Mesenchymal stem cell (in vitro differentiated cells and primary cell): ENCODE measurements at regions not wholly inside any gene's neighbourhood (a gene's known extent, or its start where the extent isn't known, plus 50 kb on each side); places are given as distances from the start of the nearest gene placed in this dataset.

ENCODE experiments used
- DNase-seq: peaks from one replicate; pipeline ENCODE4 v3.0.0-alpha.2; 2013
- H2AFZ ChIP-seq: one replicate; pipeline ENCODE4 v1.6.1; 2013; ENCODE audit warnings: low read depth, mild to moderate bottlenecking, control low read depth, inconsistent platforms, low read length, moderate library complexity
- H2AK5ac ChIP-seq: 2 replicates; pipeline ENCODE4 v1.6.1; 2013; ENCODE audit warnings: low read length, moderate library complexity, mild to moderate bottlenecking, inconsistent platforms; ENCODE audit not compliant: severe bottlenecking
- H2BK120ac ChIP-seq: one replicate; pipeline ENCODE4 v1.6.1; 2013; ENCODE audit warnings: low read depth, mild to moderate bottlenecking, inconsistent platforms, low read length, moderate library complexity
- H2BK12ac ChIP-seq, 2 experiments: one replicate each; pipeline ENCODE4 v1.6.1; 2013; ENCODE audit warnings: inconsistent platforms in 2 of 2, low read length in 2 of 2, mild to moderate bottlenecking in 2 of 2, moderate library complexity in 2 of 2, control low read depth in 1 of 2
- H2BK15ac ChIP-seq: one replicate; pipeline ENCODE4 v1.6.1; 2013; ENCODE audit warnings: mild to moderate bottlenecking, low read depth, inconsistent platforms; ENCODE audit not compliant: poor library complexity, severe bottlenecking
- H2BK5ac ChIP-seq: 2 replicates; pipeline ENCODE4 v1.6.1; 2013; ENCODE audit warnings: low read depth, mild to moderate bottlenecking, low read length, control low read depth, inconsistent platforms; ENCODE audit not compliant: poor library complexity, severe bottlenecking
- H3K14ac ChIP-seq, 2 experiments: one replicate each; pipeline ENCODE4 v1.6.1; 2013; ENCODE audit warnings: inconsistent platforms in 2 of 2, low read length in 2 of 2, control low read depth in 1 of 2, mild to moderate bottlenecking in 1 of 2, moderate library complexity in 1 of 2
- H3K18ac ChIP-seq, 2 experiments: one replicate each; pipeline ENCODE4 v1.6.1; 2013; ENCODE audit warnings: inconsistent platforms in 2 of 2, low read length in 2 of 2, control low read depth in 1 of 2, low read depth in 1 of 2, mild to moderate bottlenecking in 1 of 2
- H3K23ac ChIP-seq, 2 experiments: one replicate each; pipeline ENCODE4 v1.6.1; 2013; ENCODE audit warnings: inconsistent platforms in 2 of 2, low read length in 2 of 2, mild to moderate bottlenecking in 2 of 2, moderate library complexity in 2 of 2, control low read depth in 1 of 2
- H3K27ac ChIP-seq: 2 replicates; pipeline ENCODE4 v1.5.1; 2013; ENCODE audit warnings: mild to moderate bottlenecking, moderate library complexity, low read length, control low read depth, inconsistent platforms; ENCODE audit not compliant: poor library complexity, severe bottlenecking
- H3K27me3 ChIP-seq, 2 experiments: 2 replicates each; pipeline versions ENCODE4 v1.6.1 to v1.7.0; 2013; ENCODE audit warnings: low read length in 2 of 2, mild to moderate bottlenecking in 2 of 2, moderate library complexity in 2 of 2, control low read depth in 1 of 2, inconsistent platforms in 1 of 2; ENCODE audit not compliant: control insufficient read depth in 1 of 2, insufficient read depth in 1 of 2
- H3K36me3 ChIP-seq, 2 experiments: 2 replicates each; pipeline versions ENCODE4 v1.6.1 to v1.7.0; 2013; ENCODE audit warnings: low read length in 2 of 2, control low read depth in 1 of 2, inconsistent platforms in 1 of 2, low read depth in 1 of 2, mild to moderate bottlenecking in 1 of 2; ENCODE audit not compliant: insufficient read depth in 2 of 2, control insufficient read depth in 1 of 2
- H3K4ac ChIP-seq, 2 experiments: one replicate each; pipeline ENCODE4 v1.6.1; 2013; ENCODE audit warnings: inconsistent platforms in 2 of 2, low read length in 2 of 2, mild to moderate bottlenecking in 2 of 2, moderate library complexity in 2 of 2, control low read depth in 1 of 2, low read depth in 1 of 2
- H3K4me1 ChIP-seq: 2 replicates; pipeline ENCODE4 v1.6.1; 2013; ENCODE audit warnings: low read depth, low read length, control low read depth; ENCODE audit not compliant: control insufficient read depth, insufficient read depth
- H3K4me2 ChIP-seq: 2 replicates; pipeline ENCODE4 v1.6.1; 2013; ENCODE audit warnings: low read length, mild to moderate bottlenecking, inconsistent platforms; ENCODE audit not compliant: poor library complexity, severe bottlenecking
- H3K4me3 ChIP-seq, 2 experiments: 2 replicates each; pipeline versions ENCODE4 v1.5.1 to v1.7.0; 2013; ENCODE audit warnings: low read length in 2 of 2, mild to moderate bottlenecking in 2 of 2, control low read depth in 1 of 2, low read depth in 1 of 2; ENCODE audit not compliant: insufficient read depth in 1 of 2
- H3K79me1 ChIP-seq: replicated peaks from 2 replicates; pipeline ENCODE4 v1.6.1; 2013; ENCODE audit warnings: mild to moderate bottlenecking, control low read depth, low read length, inconsistent platforms; ENCODE audit not compliant: poor library complexity, severe bottlenecking
- H3K9ac ChIP-seq: 2 replicates; pipeline ENCODE4 v1.7.0; 2013; ENCODE audit warnings: mild to moderate bottlenecking, low read length, moderate library complexity
- H3K9me3 ChIP-seq: 2 replicates; pipeline ENCODE4 v1.7.0; 2013; ENCODE audit warnings: mild to moderate bottlenecking, low read length; ENCODE audit not compliant: control insufficient read depth
- H4K8ac ChIP-seq: one replicate; pipeline ENCODE4 v1.6.1; 2013; ENCODE audit warnings: inconsistent platforms, mild to moderate bottlenecking, low read length, moderate library complexity
- H4K91ac ChIP-seq: one replicate; pipeline ENCODE4 v1.6.1; 2013; ENCODE audit warnings: mild to moderate bottlenecking, low read length, inconsistent platforms
- WGBS: methylation state at CpG from one replicate; pipeline ENCODE4 v1.1.7; 2013; ENCODE audit warnings: mixed read lengths; 5-methylcytosine and 5-hydroxymethylcytosine counted together

DNA sequence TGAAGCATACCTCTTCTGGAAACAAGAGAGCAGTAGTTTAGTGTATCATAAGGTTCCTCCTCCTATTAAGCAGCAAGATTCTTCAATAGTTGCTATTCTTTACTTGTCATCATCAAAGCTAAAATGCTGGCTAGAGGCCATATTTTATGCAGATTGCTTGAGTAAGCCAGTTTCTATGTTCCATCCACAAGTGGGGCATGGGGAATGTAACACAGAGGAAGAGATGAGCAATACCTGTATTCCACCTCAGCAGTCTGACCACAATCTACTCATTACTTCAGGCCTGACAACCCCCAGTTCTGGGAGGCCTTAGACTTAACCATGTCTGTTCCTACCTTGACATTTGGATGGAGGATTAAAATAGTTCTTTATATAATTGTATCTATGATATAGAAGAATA is 423.6 kb downstream of the BTG1 start:
- H3K4ac ChIP-seq = no peak overlapping the region
- H2BK120ac ChIP-seq = no peak overlapping the region
- H2AFZ ChIP-seq = no peak overlapping the region
- H3K4me3 ChIP-seq = no peak overlapping the region
- no peak overlapping the region for H2BK5ac ChIP-seq
- no peak for DNase-seq
- H3K4me2 ChIP-seq = no peak overlapping the region
- H3K9me3 ChIP-seq = no peaks in the 10 kb centered on the region
- no peak overlapping the region for H4K91ac ChIP-seq
- H2BK15ac ChIP-seq = no peak overlapping the region
- no peak overlapping the region for H3K27ac ChIP-seq
- no peaks in the 10 kb centered on the region for H3K27me3 ChIP-seq
- H2AK5ac ChIP-seq = no peak overlapping the region
- H2BK12ac ChIP-seq = no peak overlapping the region
- H4K8ac ChIP-seq = no peak overlapping the region
- H3K14ac ChIP-seq = no peak overlapping the region
- H3K18ac ChIP-seq = no peak overlapping the region
- H3K9ac ChIP-seq = no peak overlapping the region
- H3K79me1 ChIP-seq = no peaks in the 10 kb centered on the region
- no peaks in the 10 kb centered on the region for H3K36me3 ChIP-seq
- H3K23ac ChIP-seq = no peak overlapping the region
- H3K4me1 ChIP-seq = no peaks in the 10 kb centered on the region

DNA sequence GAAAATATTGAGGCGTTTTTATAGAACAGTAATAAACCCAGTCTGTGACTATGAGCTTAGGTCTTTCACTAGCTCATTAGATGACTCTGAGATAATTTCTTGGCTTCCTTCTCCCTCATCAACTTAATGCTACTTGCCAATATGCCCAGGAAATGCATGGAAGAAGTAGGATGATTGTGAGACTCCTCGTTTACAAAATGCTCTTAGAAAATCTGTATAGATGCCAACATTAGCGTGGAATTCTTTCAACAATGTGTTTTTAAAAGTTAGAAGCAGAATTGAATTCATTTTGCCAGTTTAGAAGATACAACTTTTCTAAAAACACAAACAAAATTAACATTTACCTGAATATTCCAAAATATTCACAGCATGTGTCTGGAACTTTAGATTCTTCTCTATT is 424.6 kb downstream of the BTG1 start:
- no peak overlapping the region for H2BK5ac ChIP-seq
- H3K9ac ChIP-seq = no peak overlapping the region
- H2BK120ac ChIP-seq = no peak overlapping the region
- H3K4me3 ChIP-seq = no peak overlapping the region
- H2AFZ ChIP-seq = no peak overlapping the region
- H3K27ac ChIP-seq = no peak overlapping the region
- no peak overlapping the region for H3K14ac ChIP-seq
- no peak overlapping the region for H2BK12ac ChIP-seq
- no peak overlapping the region for H4K91ac ChIP-seq
- WGBS = no CpG with 5 or more reads among the region's 3 CpGs
- H4K8ac ChIP-seq = no peak overlapping the region
- H3K23ac ChIP-seq = no peak overlapping the region
- H3K36me3 ChIP-seq = no peaks in the 10 kb centered on the region
- DNase-seq = no peak
- no peak overlapping the region for H3K4me2 ChIP-seq
- no peaks in the 10 kb centered on the region for H3K27me3 ChIP-seq
- no peak overlapping the region for H3K4ac ChIP-seq
- no peak overlapping the region for H2BK15ac ChIP-seq
- H3K18ac ChIP-seq = no peak overlapping the region
- no peaks in the 10 kb centered on the region for H3K9me3 ChIP-seq
- H3K4me1 ChIP-seq = no peaks in the 10 kb centered on the region
- no peaks in the 10 kb centered on the region for H3K79me1 ChIP-seq
- H2AK5ac ChIP-seq = no peak overlapping the region

DNA sequence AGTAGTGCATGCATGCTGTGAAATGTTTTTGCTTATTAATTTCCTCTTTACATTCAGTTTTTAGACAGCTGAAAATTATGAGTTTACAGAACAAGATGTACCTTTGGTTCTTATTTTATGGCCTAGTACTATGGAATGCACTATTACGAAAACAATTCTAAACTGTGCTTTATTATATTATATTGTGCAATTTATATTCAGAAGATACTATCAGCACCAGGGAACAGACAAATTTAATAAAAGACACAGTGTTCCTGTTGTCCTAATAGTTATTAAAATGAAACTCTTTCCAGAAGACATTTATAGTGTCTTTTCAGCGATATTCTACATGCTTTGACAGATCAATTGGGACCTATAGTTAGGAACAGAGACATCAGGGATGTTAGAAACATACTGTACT is 427.3 kb downstream of the BTG1 start:
- H3K4me3 ChIP-seq = no peak overlapping the region
- H4K91ac ChIP-seq = no peak overlapping the region
- no peak overlapping the region for H2BK120ac ChIP-seq
- no peak overlapping the region for H3K4me2 ChIP-seq
- no peak overlapping the region for H3K18ac ChIP-seq
- no peak overlapping the region for H3K27ac ChIP-seq
- no peaks in the 10 kb centered on the region for H3K36me3 ChIP-seq
- DNase-seq = no peak
- H3K4me1 ChIP-seq = no peaks in the 10 kb centered on the region
- H2BK15ac ChIP-seq = no peak overlapping the region
- no peak overlapping the region for H3K9ac ChIP-seq
- H3K4ac ChIP-seq = no peak overlapping the region
- H2AK5ac ChIP-seq = no peak overlapping the region
- WGBS = no CpG with 5 or more reads among the region's 2 CpGs
- no peak overlapping the region for H3K14ac ChIP-seq
- no peak overlapping the region for H3K23ac ChIP-seq
- no peak overlapping the region for H2BK12ac ChIP-seq
- H3K9me3 ChIP-seq = no peaks in the 10 kb centered on the region
- no peaks in the 10 kb centered on the region for H3K27me3 ChIP-seq
- no peaks in the 10 kb centered on the region for H3K79me1 ChIP-seq
- no peak overlapping the region for H2BK5ac ChIP-seq
- H2AFZ ChIP-seq = no peak overlapping the region
- H4K8ac ChIP-seq = no peak overlapping the region

DNA sequence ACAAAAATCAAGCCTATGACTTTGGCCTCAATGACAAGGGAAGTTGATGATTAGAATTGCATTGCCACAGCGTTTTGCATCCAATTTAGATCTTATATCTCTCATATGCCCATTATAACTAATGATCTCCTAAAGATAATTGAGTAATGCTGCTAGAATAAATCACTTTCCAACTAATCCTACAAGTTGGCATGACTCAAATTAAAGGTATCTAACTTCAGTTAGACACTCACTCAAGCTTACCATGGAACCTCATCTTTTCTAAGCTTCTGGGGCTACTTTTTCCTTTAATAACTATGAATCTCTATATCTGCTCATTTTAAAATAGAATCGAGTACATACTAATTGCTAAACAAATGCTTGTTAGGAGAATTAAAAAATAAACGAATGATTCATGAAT is 427.8 kb downstream of the BTG1 start:
- no peak for DNase-seq
- Histone ChIP-seq H3K9ac (no peak overlapping the region), H3K14ac (no peak overlapping the region), H2BK12ac (no peak overlapping the region), H2BK15ac (no peak overlapping the region), H3K4me1 (no peaks in the 10 kb centered on the region), H2AFZ (no peak overlapping the region), H4K91ac (no peak overlapping the region), H3K18ac (no peak overlapping the region), H3K79me1 (no peaks in the 10 kb centered on the region), H3K23ac (no peak overlapping the region), H4K8ac (no peak overlapping the region), H2BK5ac (no peak overlapping the region), H3K36me3 (no peaks in the 10 kb centered on the region), H3K27ac (no peak overlapping the region), H3K4me3 (no peak overlapping the region), H2BK120ac (no peak overlapping the region), H2AK5ac (no peak overlapping the region), H3K4me2 (no peak overlapping the region), H3K9me3 (no peaks in the 10 kb centered on the region), H3K4ac (no peak overlapping the region), H3K27me3 (no peaks in the 10 kb centered on the region)
- no CpG with 5 or more reads among the region's 3 CpGs for WGBS
